Adrenal gland (tissue), 5 donors: ENCODE measurements at regions not wholly inside any gene's neighbourhood (a gene's known extent, or its start where the extent isn't known, plus 50 kb on each side); places are given as distances from the start of the nearest gene placed in this dataset.

Experiments
- CTCF ChIP-seq, 6 experiments: fragments of 450-650 bp in 4 of 6; fragments of 200-600 bp in 2 of 6; sonication (generic) in 1 of 6; IDR thresholded peaks; 1 replicate in 5 of 6; 2 replicates in 1 of 6; pipeline versions ENCODE4 v1.5.1 to v1.8.0; 2016 to 2021; ENCODE audit warnings: antibody characterized with exemption in 6 of 6, mild to moderate bottlenecking in 2 of 6, moderate library complexity in 1 of 6
- POLR2A ChIP-seq, 2 donors: fragments of 450-650 bp; IDR thresholded peaks; one replicate each; pipeline ENCODE4 v1.6.1; 2017; ENCODE audit warnings: antibody characterized with exemption in 2 of 2, mild to moderate bottlenecking in 2 of 2, moderate library complexity in 1 of 2
- donor health status: DM: no; HTN: no; CAD: no.

- no peak for TF ChIP-seq CTCF (IDR thresholded peaks at IDR 0.05)
- TF ChIP-seq POLR2A (IDR thresholded peaks at IDR 0.05), result no peak
Observed at GRCh38 chr1:58075188-58075578, 471.3 kb downstream of the OMA1 start.
